ENCODE measurements at regions not wholly inside any gene's neighbourhood (a gene's known extent, or its start where the extent isn't known, plus 50 kb on each side); places are given as distances from the start of the nearest gene placed in this dataset.
"Not testable (repeated sequence)": the region's sequence is repeated elsewhere in the genome, so short reads cannot be mapped to it uniquely, and the experiment has no call there.

DNA sequence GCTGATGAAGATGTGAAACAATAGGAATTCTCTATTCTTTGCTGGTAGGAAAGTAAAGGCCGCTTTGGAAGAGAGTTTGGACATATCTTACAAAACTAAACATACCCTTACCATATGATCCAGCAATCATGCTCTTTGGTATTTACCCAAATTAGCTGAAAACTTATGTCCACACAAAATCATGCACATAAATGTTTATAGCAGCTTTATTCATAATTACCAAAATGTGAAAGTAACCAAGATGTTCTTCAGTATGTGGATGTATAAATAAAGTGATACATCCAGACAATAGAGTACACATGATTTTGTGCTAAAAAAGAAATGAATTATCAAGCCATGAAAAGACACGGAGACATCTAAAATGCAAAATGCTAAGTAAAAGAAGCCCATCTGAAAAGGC, 98.7 kb upstream of the SLC35F3 start:
- Mint-ChIP-seq H3K9me3 (no peaks in the 10 kb centered on the region), H3K36me3 (no peaks in the 10 kb centered on the region), H3K4me1 (no peaks in the 10 kb centered on the region), H3K27ac (no peak overlapping the region), H3K4me3 (no peak overlapping the region), H3K27me3 (no peaks in the 10 kb centered on the region)
- no peak for DNase-seq
- CTCF ChIA-PET = no interaction called here

GRCh38 chr1:233815357-233815756, 89.1 kb upstream of the SLC35F3 start:
- Mint-ChIP-seq H3K36me3 (no peaks in the 10 kb centered on the region), H3K4me1 (no peaks in the 10 kb centered on the region), H3K27me3 (no peaks in the 10 kb centered on the region), H3K4me3 (no peak overlapping the region), H3K27ac (no peak overlapping the region), H3K9me3 (no peaks in the 10 kb centered on the region)
- CTCF ChIA-PET = no interaction called here
- no peak for DNase-seq

DNA sequence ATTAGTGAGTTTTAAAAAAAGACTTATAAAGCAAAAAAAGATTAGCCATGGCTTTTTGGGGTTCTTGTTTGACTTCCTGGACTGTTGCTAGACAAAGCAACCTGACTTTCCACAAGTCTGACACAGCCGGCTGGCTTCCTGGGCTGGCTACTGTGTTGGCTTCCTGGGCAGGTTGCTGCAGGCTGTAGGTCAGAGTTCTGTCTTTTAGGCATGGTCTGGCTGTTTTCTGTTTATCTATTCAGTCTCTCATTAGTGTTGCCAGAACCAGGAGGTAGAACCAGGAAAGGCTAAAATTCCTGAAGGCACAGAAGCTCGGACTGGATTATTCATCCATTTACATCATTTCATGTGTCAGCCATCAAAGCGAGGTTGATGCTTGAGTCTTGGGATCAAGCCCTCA, 88.6 kb upstream of the SLC35F3 start:
- H3K4me1 Mint-ChIP-seq = no peaks in the 10 kb centered on the region
- no peaks in the 10 kb centered on the region for H3K9me3 Mint-ChIP-seq
- no peak for DNase-seq
- H3K27me3 Mint-ChIP-seq = no peaks in the 10 kb centered on the region
- no peak overlapping the region for H3K4me3 Mint-ChIP-seq
- CTCF ChIA-PET = no interaction called here
- H3K36me3 Mint-ChIP-seq = no peaks in the 10 kb centered on the region
- no peak overlapping the region for H3K27ac Mint-ChIP-seq

DNA sequence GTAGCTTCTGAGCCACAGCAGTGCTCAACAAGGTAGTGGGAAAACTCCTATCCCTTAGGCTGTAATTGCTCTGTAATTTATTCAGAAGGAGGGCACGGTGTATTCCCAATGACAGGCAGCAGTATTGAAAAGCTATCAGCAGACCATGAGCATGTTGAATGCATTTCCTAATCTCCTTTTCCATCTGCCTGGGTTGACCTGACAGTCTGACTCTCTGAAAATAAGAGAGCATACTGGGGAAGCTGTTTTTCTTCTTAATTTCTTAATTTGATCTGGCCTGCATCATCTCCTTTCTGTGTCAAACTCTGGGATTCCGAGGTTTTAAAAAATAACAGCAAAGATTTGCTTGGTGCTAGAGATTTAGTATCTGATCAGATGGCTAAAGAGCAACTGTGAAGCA, 88.1 kb upstream of the SLC35F3 start:
- no peak overlapping the region for H3K27ac Mint-ChIP-seq
- no peak for DNase-seq
- CTCF ChIA-PET = no interaction called here
- no peaks in the 10 kb centered on the region for H3K9me3 Mint-ChIP-seq
- no peak overlapping the region for H3K4me3 Mint-ChIP-seq
- no peaks in the 10 kb centered on the region for H3K36me3 Mint-ChIP-seq
- no peaks in the 10 kb centered on the region for H3K27me3 Mint-ChIP-seq
- no peaks in the 10 kb centered on the region for H3K4me1 Mint-ChIP-seq

- Mint-ChIP-seq H3K27me3 (no peaks in the 10 kb centered on the region), H3K9me3 (no peaks in the 10 kb centered on the region), H3K36me3 (no peaks in the 10 kb centered on the region), H3K4me1 (no peaks in the 10 kb centered on the region), H3K4me3 (no peak overlapping the region), H3K27ac (no peak overlapping the region)
- no peak for DNase-seq
- CTCF ChIA-PET = no interaction called here
Measured at GRCh38 chr1:233819042-233819441, 85.4 kb upstream of the SLC35F3 start.

DNA sequence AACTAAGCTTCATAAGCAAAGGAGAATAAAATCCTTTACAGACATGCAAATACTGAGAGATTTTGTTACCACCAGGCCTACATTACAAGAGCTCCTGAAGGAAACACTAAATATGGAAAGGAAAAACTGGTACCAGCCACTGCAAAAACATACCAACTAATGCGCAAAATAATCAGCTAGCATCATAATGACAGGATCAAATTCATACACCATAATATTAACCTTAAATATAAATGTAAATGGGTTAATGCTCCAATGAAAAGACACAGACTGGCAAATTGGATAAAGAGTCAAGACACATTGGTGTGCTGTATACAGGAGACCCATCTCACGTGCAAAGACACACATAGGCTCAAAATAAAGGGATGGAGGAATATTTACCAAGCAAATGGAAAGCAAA, 80.3 kb upstream of the SLC35F3 start:
- H3K36me3 Mint-ChIP-seq, CTCF ChIA-PET, H3K9me3 Mint-ChIP-seq, H3K4me1 Mint-ChIP-seq, DNase-seq, H3K27me3 Mint-ChIP-seq, H3K4me3 Mint-ChIP-seq, H3K27ac Mint-ChIP-seq: not testable (repeated sequence)

DNA sequence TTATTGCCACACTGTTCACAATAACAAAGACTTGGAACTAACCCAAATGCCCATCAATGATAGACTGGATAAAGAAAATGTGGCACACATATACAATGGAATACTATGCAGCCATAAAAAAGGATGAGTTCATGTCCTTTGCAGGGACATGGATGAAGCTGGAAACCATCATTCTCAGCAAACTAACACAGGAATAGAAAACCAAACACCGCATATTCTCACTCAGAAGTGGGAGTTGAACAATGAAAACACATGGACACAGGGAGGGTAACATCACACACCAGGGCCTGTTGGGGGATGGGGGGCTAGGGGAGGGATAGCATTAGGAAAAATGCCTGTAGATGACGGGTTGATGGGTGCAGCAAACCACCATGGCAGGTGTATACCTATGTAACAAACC, 76.5 kb upstream of the SLC35F3 start:
- H3K9me3 Mint-ChIP-seq, H3K27ac Mint-ChIP-seq, H3K4me3 Mint-ChIP-seq, H3K36me3 Mint-ChIP-seq, H3K4me1 Mint-ChIP-seq, H3K27me3 Mint-ChIP-seq, DNase-seq, CTCF ChIA-PET: not testable (repeated sequence)

- Mint-ChIP-seq H3K9me3 (no peaks in the 10 kb centered on the region), H3K36me3 (no peaks in the 10 kb centered on the region), H3K4me3 (no peak overlapping the region), H3K27ac (no peak overlapping the region), H3K4me1 (no peaks in the 10 kb centered on the region), H3K27me3 (no peaks in the 10 kb centered on the region)
- CTCF ChIA-PET = no interaction called here
- no peak for DNase-seq
Measured at GRCh38 chr1:233828480-233828879, 76.0 kb upstream of the SLC35F3 start.

DNA sequence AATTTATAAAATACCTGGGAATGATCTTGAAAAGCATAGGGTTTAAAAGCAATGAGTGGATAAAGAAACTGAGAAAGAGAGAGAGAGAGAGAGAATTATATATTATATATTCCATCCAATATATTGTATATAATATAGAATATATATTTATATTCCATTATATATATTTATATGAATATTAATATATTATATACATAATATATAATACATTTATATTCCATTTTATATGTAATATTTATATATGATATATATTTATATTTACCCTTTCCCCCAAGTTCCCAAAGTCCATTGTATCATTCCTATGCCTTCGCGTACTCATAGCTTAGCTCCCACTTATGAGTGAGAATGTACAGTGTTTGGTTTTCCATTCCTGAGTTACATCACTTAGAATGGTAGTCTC, 69.9 kb upstream of the SLC35F3 start:
- no peak overlapping the region for H3K4me3 Mint-ChIP-seq
- peaks cover 4% of the 10 kb centered on the region for H3K9me3 Mint-ChIP-seq
- DNase-seq = no peak
- no peaks in the 10 kb centered on the region for H3K36me3 Mint-ChIP-seq
- no peaks in the 10 kb centered on the region for H3K4me1 Mint-ChIP-seq
- H3K27me3 Mint-ChIP-seq = no peaks in the 10 kb centered on the region
- CTCF ChIA-PET = no interaction called here
- H3K27ac Mint-ChIP-seq = no peak overlapping the region

GRCh38 chr1:233838207-233838606, 66.3 kb upstream of the SLC35F3 start:
- H3K9me3 Mint-ChIP-seq, CTCF ChIA-PET, H3K27ac Mint-ChIP-seq: not testable (repeated sequence)

GRCh38 chr1:233843525-233844204, 60.8 kb upstream of the SLC35F3 start:
- Mint-ChIP-seq H3K36me3 (no peaks in the 10 kb centered on the region), H3K4me1 (no peaks in the 10 kb centered on the region), H3K4me3 (no peak overlapping the region), H3K9me3 (peaks cover 3% of the 10 kb centered on the region), H3K27ac (no peak overlapping the region), H3K27me3 (no peaks in the 10 kb centered on the region)
- DNase-seq = no peak
- CTCF ChIA-PET = no interaction called here

More at GRCh38 chr1:233838207-233838606, 66.3 kb upstream of the SLC35F3 start:
- not testable (repeated sequence) for H3K27me3 Mint-ChIP-seq, H3K4me1 Mint-ChIP-seq, H3K4me3 Mint-ChIP-seq, DNase-seq, H3K36me3 Mint-ChIP-seq

GRCh38 chr1:233844275-233844674, 60.2 kb upstream of the SLC35F3 start:
- Mint-ChIP-seq H3K36me3 (no peaks in the 10 kb centered on the region), H3K9me3 (peaks cover 3% of the 10 kb centered on the region), H3K27ac (no peak overlapping the region), H3K27me3 (no peaks in the 10 kb centered on the region), H3K4me1 (no peaks in the 10 kb centered on the region), H3K4me3 (no peak overlapping the region)
- no peak for DNase-seq
- CTCF ChIA-PET = no interaction called here

DNA sequence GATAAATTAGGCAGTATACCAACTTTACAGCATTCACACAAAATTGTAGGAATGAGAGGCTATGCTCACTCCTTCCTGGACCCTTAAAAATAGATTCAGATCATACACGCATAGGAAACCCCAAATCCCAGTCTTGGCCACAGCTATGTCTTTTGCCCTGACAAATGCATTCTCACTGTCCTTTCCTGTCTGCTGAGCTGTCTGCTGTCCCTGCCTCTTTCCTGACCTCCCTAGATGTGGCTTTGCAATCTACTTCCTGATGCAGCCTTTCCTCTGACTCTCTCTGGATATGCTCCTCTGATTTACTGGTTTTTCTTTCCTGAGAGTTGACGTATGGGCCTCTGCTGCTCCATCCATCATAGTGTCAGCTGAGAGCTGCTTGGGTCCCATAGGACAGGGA, 59.8 kb upstream of the SLC35F3 start:
- no peak overlapping the region for H3K4me3 Mint-ChIP-seq
- no peak for DNase-seq
- no peaks in the 10 kb centered on the region for H3K36me3 Mint-ChIP-seq
- no peaks in the 10 kb centered on the region for H3K4me1 Mint-ChIP-seq
- CTCF ChIA-PET = no interaction called here
- H3K27ac Mint-ChIP-seq = no peak overlapping the region
- no peaks in the 10 kb centered on the region for H3K27me3 Mint-ChIP-seq
- peaks cover 3% of the 10 kb centered on the region for H3K9me3 Mint-ChIP-seq
